ENCODE measurements at regions not wholly inside any gene's neighbourhood (a gene's known extent, or its start where the extent isn't known, plus 50 kb on each side); places are given as distances from the start of the nearest gene placed in this dataset.

DNA sequence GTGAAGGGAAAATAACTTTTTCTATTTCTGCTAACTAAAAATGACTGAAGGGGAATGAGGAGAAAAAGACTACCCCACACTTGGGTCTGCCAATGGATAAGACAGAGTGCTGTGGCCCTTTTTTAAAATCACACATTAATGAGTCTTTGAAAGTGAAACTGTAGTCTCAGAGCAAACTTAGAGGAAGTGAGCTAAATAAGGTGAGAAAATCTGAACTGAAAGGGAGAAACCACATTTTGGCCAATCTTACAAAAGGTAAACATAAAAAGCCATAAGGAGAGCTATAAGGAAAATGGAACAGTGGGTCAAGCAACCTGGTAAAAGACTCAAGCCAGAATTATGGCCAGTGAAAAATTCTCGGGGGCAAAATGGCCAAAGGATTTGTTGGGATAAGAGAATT lies 755.1 kb upstream of the IGFBP7 start:
- TF ChIP-seq POLR2A (IDR thresholded peaks at IDR 0.05) (no peak), EP300 (IDR thresholded peaks at IDR 0.05) (no peak), CTCF (IDR thresholded peaks at IDR 0.05) (no peak)
